Esophagus squamous epithelium (tissue), 4 donors: ENCODE measurements at regions not wholly inside any gene's neighbourhood (a gene's known extent, or its start where the extent isn't known, plus 50 kb on each side); places are given as distances from the start of the nearest gene placed in this dataset.

Experiments used
- POLR2A ChIP-seq, 4 donors: fragments of 450-650 bp; IDR thresholded peaks; one replicate each; pipeline ENCODE4 v1.6.1; 2017; ENCODE audit warnings: antibody characterized with exemption in 4 of 4, mild to moderate bottlenecking in 4 of 4, moderate library complexity in 3 of 4
- TF ChIP-seq, protein P1 (sequence below), 6 experiments: fragments of 450-650 bp in 4 of 6; fragments of 200-600 bp in 2 of 6; sonication (generic) in 2 of 6; IDR thresholded peaks; one replicate each; pipeline ENCODE4 v1.5.1; 2016 to 2019; ENCODE audit warnings: antibody characterized with exemption in 6 of 6, mild to moderate bottlenecking in 4 of 6, moderate library complexity in 4 of 6

DNA sequence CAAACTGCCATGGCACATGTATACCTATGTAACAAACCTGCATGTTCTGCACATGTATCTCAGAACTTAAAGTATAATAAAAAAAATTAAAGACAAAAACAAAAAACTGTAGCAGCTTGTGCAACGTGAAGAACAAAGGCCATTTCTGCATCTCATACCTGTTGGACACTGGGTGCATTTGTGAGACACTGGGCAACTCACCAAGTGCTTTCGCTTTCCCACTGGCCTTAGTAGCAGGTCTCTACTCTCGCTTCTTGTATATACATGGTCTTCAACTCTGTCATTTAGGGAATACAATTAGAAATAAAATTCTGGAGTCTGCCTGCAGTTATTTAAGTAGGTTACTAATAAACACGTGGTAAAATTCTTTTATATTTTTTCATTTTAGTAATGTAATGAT lies 423.8 kb downstream of the CBLN4 start:
- TF ChIP-seq, protein P1, sequence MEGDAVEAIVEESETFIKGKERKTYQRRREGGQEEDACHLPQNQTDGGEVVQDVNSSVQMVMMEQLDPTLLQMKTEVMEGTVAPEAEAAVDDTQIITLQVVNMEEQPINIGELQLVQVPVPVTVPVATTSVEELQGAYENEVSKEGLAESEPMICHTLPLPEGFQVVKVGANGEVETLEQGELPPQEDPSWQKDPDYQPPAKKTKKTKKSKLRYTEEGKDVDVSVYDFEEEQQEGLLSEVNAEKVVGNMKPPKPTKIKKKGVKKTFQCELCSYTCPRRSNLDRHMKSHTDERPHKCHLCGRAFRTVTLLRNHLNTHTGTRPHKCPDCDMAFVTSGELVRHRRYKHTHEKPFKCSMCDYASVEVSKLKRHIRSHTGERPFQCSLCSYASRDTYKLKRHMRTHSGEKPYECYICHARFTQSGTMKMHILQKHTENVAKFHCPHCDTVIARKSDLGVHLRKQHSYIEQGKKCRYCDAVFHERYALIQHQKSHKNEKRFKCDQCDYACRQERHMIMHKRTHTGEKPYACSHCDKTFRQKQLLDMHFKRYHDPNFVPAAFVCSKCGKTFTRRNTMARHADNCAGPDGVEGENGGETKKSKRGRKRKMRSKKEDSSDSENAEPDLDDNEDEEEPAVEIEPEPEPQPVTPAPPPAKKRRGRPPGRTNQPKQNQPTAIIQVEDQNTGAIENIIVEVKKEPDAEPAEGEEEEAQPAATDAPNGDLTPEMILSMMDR (IDR thresholded peaks at IDR 0.05), result no peak
- no peak for TF ChIP-seq POLR2A (IDR thresholded peaks at IDR 0.05)
